K562 (cell line): ENCODE measurements at regions not wholly inside any gene's neighbourhood (a gene's known extent, or its start where the extent isn't known, plus 50 kb on each side); places are given as distances from the start of the nearest gene placed in this dataset.

ENCODE experiments used
- CBX8 ChIP-seq: fragments of 200-600 bp; sonication (generic); IDR thresholded peaks from 2 replicates; pipeline ENCODE4 v1.6.1; 2012; ENCODE audit warnings: borderline replicate concordance, mixed run types, low read depth, mild to moderate bottlenecking, moderate library complexity, mixed read lengths, low read length, control low read depth, inconsistent platforms; ENCODE audit not compliant: poor library complexity, severe bottlenecking; ENCODE audit errors: extremely low read depth
- CHD2 ChIP-seq: IDR thresholded peaks from 2 replicates; pipeline ENCODE4 v1.6.1; 2011; ENCODE audit warnings: low read depth, low read length
- JUN ChIP-seq, 2 experiments: sonication (generic) in 1 of 2; formaldehyde crosslinking in 1 of 2; IDR thresholded peaks; 2 replicates each; pipeline versions ENCODE4 v1.6.1 to v1.8.0; 2012 to 2022; ENCODE audit warnings: borderline replicate concordance in 2 of 2, mild to moderate bottlenecking in 2 of 2, improper control_type of control experiment in 1 of 2, low read depth in 1 of 2, low read length in 1 of 2, missing genetic modification reagents in 1 of 2
- POLR2A ChIP-seq: fragments of 450-650 bp; conservative IDR thresholded peaks from 2 replicates; pipeline ENCODE4 v1.6.1; 2016
- POLR2AphosphoS5 ChIP-seq: IDR thresholded peaks from 2 replicates; pipeline ENCODE4 v1.6.1; 2011; ENCODE audit warnings: mild to moderate bottlenecking, low read depth, low read length, moderate library complexity; ENCODE audit not compliant: control insufficient read depth, insufficient read depth
- RAD21 ChIP-seq, 2 experiments: fragments of 250-450 bp in 1 of 2; fragments of 450-650 bp in 1 of 2; sonication (Bioruptor Pico) in 1 of 2; formaldehyde crosslinking in 1 of 2; IDR thresholded peaks in 1 of 2; conservative IDR thresholded peaks in 1 of 2; 2 replicates each; pipeline versions ENCODE4 v1.4.0 to v1.8.0; 2020 to 2022; ENCODE audit warnings: mild to moderate bottlenecking in 2 of 2, moderate library complexity in 1 of 2
- SIN3B ChIP-seq: fragments of 450-650 bp; IDR thresholded peaks from 2 replicates; pipeline ENCODE4 v1.6.1; 2017; ENCODE audit warnings: low read depth, mild to moderate bottlenecking, moderate library complexity

GRCh38 chr11:115845872-115846271 is 341.7 kb upstream of the CADM1 start:
- no peak for TF ChIP-seq CHD2
- TF ChIP-seq POLR2A: no peak
- TF ChIP-seq JUN (IDR thresholded peaks at IDR 0.05; ENCODE audit: borderline replicate concordance, low read depth, low read length): no peak
- TF ChIP-seq JUN (CRISPR knock-in tag; IDR thresholded peaks at IDR 0.05; ENCODE audit: borderline replicate concordance): no peak
- TF ChIP-seq RAD21 (CRISPR knock-in tag; conservative IDR thresholded peaks at IDR 0.05 in 1 of 2, IDR thresholded peaks at IDR 0.05 in 1 of 2): no peak
- no peak for TF ChIP-seq POLR2AphosphoS5
- TF ChIP-seq SIN3B: no peak
- TF ChIP-seq CBX8: no peak
